ENCODE measurements at regions not wholly inside any gene's neighbourhood (a gene's known extent, or its start where the extent isn't known, plus 50 kb on each side); places are given as distances from the start of the nearest gene placed in this dataset.

DNA sequence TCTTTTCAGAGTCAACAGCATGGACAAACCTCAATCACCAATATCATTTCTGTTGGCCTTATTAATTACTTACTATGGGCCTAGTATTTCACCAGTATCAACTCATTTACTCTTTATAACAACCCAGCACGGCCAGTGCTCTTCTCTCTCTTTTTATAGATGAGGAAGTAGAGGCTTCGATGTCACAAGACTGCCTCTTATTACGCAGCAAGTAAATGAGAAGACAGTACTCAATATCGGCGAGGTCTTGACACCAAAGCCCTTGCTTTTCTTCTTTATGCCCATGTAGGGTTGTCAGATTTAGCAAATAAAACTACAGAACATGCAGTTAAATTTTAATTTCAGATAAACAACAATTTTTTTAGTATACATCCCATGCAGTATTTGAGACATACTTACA, 99.0 kb upstream of the KCNMB2 start:
- DNase-seq (ENCODE audit: low read depth): no peak

DNA sequence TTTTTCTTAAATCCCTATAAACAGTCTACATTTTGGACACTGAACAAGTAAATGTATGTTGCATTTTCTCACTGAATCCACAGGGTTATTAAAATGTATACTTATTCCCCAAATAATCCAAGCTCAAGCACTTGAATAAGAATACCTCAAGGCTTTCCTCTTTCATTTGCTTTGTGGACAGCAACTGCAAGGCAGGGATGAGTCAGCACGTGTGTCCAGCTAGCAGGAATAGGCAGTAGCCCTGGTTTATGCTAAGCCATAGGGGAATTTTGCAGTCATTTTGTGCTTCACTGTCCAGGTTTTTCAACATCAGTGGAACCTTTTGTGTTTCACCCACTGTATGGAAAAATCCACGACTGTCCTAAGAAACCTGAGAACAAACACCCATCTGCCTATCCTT, 96.7 kb upstream of the KCNMB2 start:
- peak; percentile 59 for DNase-seq (ENCODE audit: low read depth)

DNA sequence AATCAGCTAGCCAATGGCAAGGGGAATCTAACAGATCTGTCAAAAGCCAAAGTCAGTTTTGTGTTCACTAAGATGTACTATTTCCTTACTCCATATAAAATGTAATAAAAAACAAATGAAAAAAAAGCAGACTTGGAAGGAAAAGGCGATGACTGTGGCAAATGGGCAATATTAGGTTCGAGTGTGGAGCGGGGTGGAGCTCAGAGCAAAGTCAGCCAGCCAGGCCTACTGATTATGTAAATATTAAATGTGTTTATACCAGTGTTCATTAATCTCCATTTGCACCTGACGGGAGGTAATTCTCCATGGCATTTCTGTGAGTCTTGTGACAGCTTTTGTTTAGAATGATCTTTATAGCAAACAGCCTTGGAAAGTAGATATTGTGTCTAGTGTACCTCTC, 96.2 kb upstream of the KCNMB2 start:
- DNase-seq (ENCODE audit: low read depth): no peak

DNA sequence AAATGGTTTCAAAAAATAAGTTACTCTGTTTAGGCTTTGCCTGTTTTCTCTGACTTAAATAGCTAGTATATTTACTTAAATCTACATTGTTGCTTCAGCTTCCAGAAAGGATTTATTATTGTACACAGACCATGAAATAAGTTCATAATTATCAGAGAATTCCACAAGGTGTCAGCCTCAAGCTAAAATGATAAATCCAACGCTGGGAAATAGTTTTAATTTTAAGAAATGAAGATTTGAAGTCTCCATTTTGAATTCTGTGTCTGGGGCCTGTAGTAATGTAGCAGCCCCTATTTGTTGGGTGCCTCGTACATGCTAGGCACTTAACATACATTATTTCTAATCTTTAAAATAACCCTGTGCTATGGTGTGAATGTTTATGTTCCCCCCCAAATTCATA, 92.6 kb upstream of the KCNMB2 start:
- DNase-seq (ENCODE audit: low read depth): no peak

DNA sequence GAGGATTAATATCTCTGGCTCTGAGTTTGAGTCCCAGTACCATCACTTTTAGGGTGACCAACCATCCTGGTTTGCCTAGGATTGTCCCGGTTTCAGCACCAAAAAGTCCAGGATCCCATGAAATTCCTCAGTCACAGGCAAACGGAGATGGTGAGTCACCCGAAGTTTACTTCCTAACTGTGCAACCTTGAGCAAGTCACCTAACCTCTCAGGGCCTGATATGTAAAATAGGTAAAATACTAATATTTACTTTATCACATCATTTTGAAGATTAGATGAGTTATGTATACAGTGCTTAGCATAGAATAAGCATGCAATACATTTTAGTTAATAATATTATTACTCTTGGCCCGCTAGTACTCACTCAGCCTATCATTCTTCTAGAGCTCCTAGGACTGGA, 91.1 kb upstream of the KCNMB2 start:
- no peak for DNase-seq (ENCODE audit: low read depth)

DNA sequence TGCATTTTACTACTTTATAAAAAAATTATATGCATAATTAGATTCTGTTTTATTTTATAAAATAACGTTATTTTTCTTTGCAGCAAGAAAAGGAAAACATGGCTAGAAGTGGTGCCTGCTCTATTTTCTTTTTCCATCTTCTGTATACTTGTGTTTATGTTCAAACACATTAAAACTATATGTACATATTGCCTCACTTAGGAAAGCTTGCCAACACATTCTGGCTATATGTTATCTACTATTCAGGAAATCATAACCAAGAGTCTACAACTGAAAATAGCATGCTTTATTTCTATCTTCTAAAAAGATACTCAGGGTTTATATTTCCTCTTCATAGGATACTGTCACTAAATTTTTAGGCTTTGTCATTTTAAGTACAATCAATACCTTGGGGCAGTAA, 90.2 kb upstream of the KCNMB2 start:
- DNase-seq (ENCODE audit: low read depth): no peak

DNA sequence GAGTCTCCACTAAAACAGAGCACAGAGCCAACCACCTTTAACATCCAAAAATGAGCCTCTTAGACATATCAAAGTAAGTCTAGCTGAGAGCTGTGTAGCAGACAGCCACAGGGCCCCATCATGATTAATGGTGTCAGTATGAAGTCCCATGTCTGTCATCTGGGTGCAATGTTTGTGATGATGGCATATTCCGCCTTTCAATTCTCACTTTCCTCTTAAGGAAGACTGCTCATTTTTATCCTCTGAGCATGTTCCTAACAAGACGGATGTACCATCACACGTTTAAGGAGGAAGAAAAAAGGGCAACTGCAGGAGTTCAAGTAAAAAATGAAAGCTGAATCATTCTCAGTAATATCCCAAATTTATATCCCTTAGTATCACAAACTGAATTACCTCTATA, 85.8 kb upstream of the KCNMB2 start:
- DNase-seq (ENCODE audit: low read depth): no peak

DNA sequence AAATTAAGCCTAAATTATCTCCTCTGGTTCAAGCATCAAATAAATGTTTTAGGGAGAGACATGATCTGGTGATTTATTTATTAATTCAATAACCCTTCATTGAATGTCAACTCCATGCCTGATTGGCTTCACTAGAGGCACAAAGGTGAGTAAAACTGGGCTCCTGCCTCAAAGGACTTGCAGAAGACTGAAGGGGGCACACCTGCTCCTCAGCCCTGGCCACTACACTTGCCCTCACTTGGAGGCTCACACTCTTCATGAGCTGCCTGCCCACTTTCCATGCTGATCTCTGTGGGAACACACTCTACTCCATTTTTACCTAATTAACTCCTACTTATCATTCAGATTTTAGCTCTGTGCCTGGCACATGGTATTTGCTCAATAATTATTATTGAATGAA, 84.4 kb upstream of the KCNMB2 start:
- no peak for DNase-seq (ENCODE audit: low read depth)

DNA sequence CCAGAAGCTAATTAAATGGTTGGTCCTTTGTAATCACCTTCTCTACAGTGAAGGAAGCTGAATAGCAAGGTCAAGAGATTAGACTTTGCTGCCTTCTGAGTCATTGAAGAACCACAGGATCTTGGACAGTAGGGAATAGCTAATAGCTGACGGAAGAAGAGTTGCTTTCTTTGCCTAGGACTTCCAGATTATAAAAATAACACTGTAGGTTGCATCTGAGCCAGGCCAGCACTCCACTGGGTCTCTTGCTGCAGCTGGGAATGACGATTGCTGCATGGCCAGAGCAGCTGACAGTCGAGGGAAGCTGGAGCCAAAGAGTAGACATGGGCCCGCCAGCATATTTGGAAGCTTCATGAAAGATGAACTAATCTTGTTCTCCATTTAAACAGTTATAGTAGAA, 81.5 kb upstream of the KCNMB2 start:
- peak; percentile 30 for DNase-seq (ENCODE audit: low read depth)

DNA sequence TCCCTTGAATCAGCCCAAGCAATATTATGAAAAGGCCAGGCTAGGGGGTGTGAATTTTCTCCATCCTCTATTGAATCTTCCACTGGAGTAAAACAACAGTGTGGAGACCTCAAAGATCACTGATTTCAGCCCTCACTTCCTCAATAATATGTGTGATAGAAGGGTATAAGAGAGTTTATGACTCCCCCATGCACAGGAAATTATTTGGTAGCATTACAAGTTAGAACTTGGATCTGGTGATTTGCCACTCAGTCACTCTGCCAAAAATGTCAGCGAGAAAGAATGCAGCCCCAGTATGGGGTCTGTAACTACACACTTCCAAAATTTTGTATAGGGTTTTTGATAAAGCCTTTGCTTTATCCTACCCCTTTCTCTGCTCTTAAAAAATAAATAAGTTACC, 81.0 kb upstream of the KCNMB2 start:
- peak; percentile 29 for DNase-seq (ENCODE audit: low read depth)

DNA sequence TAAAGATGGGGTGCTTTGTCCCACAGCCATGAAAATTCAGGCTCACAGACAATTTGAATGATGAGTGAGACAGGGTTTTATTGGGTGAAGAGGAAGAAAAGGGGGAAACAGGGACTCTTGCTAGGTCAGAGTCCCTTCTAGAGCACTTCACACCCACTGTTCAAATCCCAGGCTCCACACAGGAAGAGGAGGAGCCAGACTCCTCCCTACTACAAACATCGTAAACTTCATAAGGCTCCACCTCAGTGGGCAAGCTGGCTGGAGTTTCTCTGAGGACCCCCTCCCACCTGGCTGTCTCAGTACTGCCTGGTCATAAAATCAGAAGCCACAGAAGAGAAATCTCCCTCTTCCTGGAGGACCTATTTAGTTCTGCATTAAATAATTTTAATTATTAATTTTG, 80.3 kb upstream of the KCNMB2 start:
- DNase-seq (ENCODE audit: low read depth): no peak

DNA sequence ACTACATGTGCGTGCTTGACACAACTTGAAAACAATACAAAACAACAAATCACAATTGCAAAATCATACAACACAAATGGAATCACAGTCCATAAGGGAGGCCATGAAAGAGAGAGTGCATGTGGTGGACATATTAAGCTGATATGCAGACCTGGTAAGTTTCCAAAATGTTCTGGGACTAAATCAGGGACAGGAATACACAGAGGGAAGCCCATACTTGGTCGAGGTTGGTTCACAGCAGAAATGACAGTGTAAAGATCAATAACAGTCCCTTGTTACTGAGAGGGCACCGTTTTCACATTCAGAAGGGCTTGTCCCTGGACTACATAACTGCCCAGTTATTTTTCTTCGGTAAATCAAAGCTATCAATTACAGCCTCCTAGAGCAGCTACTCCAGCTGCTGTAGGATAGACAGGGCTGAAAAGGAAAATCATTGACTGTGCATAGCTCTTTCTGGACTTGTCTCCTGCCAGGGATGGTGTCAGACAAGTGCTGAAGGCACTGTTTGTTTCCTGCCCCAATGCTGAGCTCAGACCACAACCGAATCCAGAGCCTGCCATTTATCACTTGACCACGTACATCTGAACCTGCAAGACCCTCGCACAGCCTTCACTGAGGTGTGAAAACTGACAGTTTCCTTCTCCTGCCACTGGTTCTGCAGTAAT, 79.5 kb upstream of the KCNMB2 start:
- no peak for DNase-seq (ENCODE audit: low read depth)

DNA sequence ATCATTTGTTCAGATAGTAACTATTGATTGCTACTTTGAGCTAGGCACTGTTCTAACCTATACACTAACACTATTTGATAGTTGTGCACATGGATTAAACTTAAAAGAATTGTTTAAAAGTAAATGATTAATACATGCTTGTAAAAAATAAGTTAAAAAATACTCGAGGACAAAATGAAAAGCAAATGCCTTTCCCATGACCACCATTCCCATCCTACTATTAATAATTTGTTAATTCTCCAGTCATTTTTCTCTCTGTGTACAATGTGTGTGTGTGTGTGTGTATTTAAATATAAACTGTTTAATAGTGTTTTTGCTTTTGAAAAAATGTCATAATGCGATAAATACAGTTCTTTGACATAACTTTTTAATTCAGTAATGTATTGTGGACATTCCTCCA, 78.7 kb upstream of the KCNMB2 start:
- DNase-seq (ENCODE audit: low read depth): no peak

DNA sequence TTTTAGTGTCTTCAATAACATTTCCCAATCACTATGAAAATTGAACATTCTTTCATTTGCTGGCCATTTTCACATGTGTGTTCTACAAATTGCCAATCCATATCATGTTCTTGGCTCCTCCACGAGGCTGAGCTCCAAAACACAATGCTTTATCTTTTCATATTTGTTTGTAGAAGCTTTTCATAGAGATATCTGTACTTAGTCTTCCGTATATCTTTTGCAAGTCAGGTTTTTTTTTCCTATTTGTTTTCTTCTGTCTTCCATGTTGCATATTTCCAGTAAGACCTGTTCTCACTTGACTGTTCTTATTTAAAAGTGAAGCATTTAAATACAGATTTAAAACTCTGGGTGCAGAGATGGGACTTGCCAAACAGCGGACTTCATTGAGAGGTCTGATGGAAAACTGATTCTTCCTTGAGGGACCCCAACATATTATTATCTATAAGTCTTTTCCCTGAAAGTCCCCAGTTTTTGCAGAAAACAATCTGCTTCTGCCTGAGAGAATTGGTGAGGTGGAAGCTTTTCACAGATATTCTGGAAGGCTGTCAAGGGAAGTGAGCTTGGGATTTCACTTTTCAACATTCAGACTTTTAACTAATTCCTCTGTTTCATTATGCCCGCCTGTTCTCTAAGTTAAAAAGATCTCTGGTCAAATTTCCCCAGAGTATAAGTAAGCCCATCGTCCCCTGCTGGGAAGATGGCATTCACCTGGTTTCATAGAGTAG, 77.8 kb upstream of the KCNMB2 start:
- no peak for DNase-seq (ENCODE audit: low read depth)

DNA sequence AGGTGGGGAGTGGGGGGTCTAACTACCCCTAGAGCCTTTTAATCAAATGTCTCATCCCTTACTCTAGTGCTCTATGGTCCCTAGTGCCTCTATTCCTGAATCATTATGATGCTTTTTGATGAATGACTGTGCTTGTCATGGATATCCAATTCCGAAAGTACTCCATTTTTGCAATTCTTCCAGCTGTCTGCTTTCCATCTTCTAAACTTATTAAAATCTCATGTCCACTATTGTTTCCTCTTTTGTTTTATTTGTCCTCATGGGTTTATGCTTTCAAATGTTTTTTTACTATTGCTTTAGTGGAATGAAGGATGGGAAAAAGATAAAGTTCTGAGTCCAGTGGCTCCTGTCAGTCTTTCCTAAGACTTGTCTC, 77.2 kb upstream of the KCNMB2 start:
- no peak for DNase-seq (ENCODE audit: low read depth)

DNA sequence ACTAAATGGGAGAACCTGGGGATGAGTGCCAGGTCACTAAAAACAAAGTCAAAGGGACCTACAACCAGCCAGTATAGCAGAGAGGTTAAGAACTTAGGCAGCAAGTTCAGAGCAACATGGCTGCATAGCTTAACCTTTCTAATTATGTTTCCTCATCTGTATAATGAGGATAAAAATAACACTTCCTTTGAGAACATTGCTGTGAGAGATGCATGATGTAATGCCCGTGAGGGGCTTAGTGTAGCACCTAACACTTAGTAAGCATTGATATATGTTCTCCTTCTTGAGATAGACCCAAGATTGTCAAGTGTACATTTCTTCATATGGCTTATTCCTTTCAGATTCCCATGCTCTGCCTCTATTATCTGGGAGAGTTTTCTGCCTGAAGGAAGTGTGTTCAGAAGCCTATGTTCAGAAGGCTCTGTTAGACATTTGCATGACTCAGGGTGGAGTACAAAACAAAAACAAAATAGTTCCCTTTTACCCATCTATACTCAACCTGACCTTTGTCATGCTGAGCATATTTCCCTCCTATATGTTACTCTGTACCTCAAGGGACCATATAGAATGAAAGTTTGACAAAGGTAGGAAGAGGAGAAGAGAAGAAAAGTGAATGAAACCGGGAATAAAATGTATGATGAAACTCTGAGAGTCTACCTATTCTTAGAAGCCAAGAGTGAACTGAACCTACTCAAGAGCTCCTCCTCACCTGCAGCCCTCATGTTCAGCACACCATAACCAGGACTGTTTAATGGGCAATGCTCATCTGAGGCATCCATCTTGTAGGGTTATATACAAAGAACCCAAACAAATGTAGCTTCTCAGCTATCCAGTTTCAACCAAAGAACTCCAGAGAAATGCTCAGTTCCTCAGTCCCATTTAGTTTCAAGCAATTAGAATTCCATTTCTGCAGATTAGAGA, 70.7 kb upstream of the KCNMB2 start:
- no peak for DNase-seq (ENCODE audit: low read depth)

DNA sequence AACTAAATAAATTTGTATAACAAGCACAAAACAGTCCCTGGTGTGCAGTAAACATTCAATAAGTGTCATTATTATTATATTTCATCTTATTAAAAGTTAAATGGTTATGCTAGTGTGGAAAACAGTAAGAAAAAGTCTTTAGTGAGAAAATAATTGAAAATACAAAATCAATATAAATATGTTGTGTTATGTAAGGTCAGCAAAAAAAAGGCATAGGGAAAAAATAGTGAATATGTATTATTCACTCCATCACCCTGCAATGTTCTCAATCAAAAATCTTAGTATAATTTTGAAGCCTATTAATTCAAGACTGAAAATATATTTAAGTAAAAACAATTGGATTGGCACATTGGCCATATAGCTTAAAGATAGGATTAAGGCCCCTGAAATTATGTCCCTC, 63.3 kb upstream of the KCNMB2 start:
- DNase-seq (ENCODE audit: low read depth): no peak

DNA sequence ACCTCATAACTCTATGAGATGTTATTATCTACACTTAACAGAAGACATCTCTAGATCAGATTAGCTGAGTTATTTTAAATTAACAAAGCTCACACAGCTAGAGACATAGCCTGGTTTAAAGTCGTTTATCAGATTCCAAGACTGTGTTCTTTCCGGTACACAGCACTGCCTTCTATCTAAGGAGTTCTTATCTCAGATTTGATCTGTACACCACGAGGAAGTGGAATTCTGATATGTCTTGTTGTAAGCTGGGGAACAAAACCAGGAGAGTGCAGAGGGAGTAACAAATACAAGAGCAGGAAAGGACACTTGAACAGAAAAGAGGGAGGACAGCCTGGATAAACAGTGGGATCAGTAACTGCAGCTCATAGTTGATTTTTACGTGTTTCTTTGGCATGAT, 61.7 kb upstream of the KCNMB2 start:
- DNase-seq (ENCODE audit: low read depth): no peak

DNA sequence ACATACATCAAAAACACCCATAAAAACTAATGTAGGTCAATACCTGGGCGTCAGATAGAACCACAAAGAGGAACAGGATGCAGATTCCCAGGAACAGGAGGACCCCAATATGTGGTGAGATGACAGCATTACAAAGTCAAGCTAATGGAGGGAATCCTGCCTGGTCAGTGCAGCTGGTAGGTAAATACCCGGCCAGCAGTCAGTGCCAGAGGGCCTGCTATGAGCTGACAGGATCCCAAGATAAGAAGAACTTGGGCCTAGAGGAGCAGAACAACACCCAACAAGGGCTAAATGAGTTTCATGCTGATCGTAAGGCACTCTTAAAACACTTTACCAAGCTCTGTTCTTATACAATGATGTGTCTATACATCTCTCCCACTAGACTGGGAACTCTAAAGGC, 61.2 kb upstream of the KCNMB2 start:
- DNase-seq (ENCODE audit: low read depth): no peak

DNA sequence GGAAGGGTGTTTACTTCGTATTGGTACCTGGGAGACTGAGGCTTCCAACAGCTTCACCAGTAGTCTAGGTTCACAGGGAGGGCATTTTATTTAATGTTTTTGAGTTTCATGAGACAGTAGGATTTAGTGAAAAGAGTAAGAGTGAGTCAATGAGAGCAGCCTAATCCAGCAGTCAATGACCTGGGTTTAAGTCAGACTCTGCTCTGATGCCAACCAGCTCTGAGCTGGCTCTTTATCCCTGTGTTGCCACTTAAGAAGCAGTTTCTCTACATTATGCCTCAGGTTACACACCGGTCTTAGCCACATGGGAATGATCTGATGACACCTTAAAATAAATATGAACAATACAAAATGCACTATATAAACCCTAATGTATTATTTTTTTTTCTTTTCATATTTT, 59.4 kb upstream of the KCNMB2 start:
- no peak for DNase-seq (ENCODE audit: low read depth)

DNA sequence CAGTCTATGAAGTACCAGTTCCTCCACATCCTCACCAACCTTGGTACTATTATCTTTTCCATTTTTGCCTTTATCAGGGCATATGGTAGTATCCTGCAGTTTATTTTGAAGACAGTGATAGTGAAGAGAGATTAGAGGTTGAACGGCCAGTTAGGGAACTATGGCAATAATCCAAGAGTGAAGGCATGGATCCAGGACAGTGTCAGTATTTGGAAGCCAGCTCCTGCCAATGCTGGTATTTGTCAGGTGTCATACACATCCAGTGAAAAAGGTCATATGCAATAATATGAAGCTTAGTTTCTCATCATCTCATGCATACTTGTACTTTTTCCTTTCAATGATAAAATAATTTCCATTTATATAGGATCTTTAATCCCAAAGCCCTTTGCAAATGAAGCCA, 56.8 kb upstream of the KCNMB2 start:
- DNase-seq (ENCODE audit: low read depth): no peak

DNA sequence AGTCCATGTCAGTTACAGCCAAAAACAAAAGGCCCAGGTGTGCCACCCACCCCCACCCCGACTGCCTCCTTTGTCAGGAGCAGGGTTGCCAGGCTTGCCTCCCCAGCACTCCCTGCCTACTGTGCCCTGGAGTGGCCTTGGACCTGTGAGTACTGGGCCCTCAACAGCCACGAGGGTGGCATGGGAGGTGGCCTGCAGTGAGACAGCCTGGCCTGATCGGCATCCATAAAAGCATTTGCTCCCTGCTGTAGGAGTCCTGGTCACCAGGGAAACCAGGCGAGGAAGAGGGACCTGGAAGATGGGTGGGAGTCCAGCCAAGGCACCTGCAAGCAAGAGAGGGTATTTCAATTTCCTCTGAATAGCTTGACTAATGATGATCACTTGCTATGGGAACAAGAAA, 56.4 kb upstream of the KCNMB2 start:
- no peak for DNase-seq (ENCODE audit: low read depth)

DNA sequence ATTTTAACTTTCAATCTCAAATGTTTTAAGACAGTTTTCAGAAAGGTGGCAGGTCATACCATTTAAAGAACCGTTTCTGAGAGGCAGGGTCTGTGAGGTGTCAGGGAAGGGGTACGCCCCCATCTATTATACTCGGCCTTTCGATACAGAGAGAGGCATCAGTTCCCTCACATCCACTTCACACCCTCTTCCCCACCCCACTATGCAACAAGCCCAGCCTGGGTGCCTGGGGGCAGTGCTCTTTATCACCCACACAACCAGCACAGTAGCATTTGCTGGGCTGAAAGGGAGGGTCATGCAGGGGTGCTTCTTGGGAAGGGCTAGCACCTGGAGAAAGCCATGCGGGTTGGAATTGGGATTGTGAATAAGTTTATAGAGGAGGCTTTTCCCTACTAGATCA, 56.0 kb upstream of the KCNMB2 start:
- no peak for DNase-seq (ENCODE audit: low read depth)

Measured in Daoy (cell line).